OCI-LY7 (cell line): ENCODE measurements at regions not wholly inside any gene's neighbourhood (a gene's known extent, or its start where the extent isn't known, plus 50 kb on each side); places are given as distances from the start of the nearest gene placed in this dataset.

Experiments
- BruUV-seq: library from RNA; stranded (reverse); fragments of 400-500 nt; replicated peaks from 2 replicates; lab custom pipeline; 2021; lab: Mats Ljungman, UMichigan
- CTCF ChIA-PET: fragments of 300-600 bp; sonication (Branson Sonifier 250); formaldehyde crosslinking; loops from one replicate; lab custom pipeline; 2022; ENCODE audit warnings: antibody characterized with exemption; ENCODE audit not compliant: unreplicated experiment; lab: Charles Lee
- POLR2A ChIA-PET: fragments of 300-600 bp; sonication (Branson Sonifier 250); formaldehyde crosslinking; loops from one replicate; lab custom pipeline; 2022; ENCODE audit warnings: antibody characterized with exemption; lab: Charles Lee
- DNase-seq: peaks from one replicate; pipeline ENCODE4 v3.0.0-alpha.2; 2015; ENCODE audit warnings: low spot score
- H2AFZ ChIP-seq: fragments of 200-600 bp; sonication (generic), shearing (Covaris generic); 2 replicates; pipeline ENCODE4 v1.6.1; 2014; ENCODE audit warnings: mild to moderate bottlenecking, antibody characterized with exemption, low read length, moderate library complexity
- H3K27ac ChIP-seq: fragments of 200-600 bp; sonication (generic); 2 replicates; pipeline ENCODE4 v1.5.1; 2014; ENCODE audit warnings: mixed run types, low read depth, mild to moderate bottlenecking, moderate library complexity, low read length, inconsistent platforms; ENCODE audit not compliant: poor library complexity, severe bottlenecking
- H3K36me3 ChIP-seq: fragments of 200-600 bp; sonication (generic); 2 replicates; pipeline ENCODE4 v1.6.1; 2014; ENCODE audit warnings: mild to moderate bottlenecking, antibody characterized with exemption, low read length, moderate library complexity, mixed read lengths; ENCODE audit not compliant: insufficient read depth
- H3K4me1 ChIP-seq: fragments of 200-600 bp; sonication (generic); 2 replicates; pipeline ENCODE4 v1.5.1; 2014; ENCODE audit warnings: mild to moderate bottlenecking, low read length; ENCODE audit not compliant: insufficient read depth, poor library complexity, severe bottlenecking
- H3K4me2 ChIP-seq: fragments of 200-600 bp; sonication (generic); 2 replicates; pipeline ENCODE4 v1.6.1; 2014; ENCODE audit warnings: mild to moderate bottlenecking, low read length
- H3K4me3 ChIP-seq: fragments of 200-600 bp; sonication (generic); 2 replicates; pipeline ENCODE4 v1.5.1; 2014; ENCODE audit warnings: mild to moderate bottlenecking, low read depth, low read length; ENCODE audit not compliant: poor library complexity, severe bottlenecking
- H3K79me2 ChIP-seq: fragments of 200-600 bp; sonication (generic); 2 replicates; pipeline ENCODE4 v1.6.1; 2016; ENCODE audit warnings: low read depth, mild to moderate bottlenecking, low read length, moderate library complexity, mixed read lengths; ENCODE audit not compliant: insufficient read depth
- H3K9me2 ChIP-seq: fragments of 200-600 bp; sonication (generic); 2 replicates; pipeline ENCODE4 v1.6.1; 2016; ENCODE audit warnings: mild to moderate bottlenecking, low read length, mixed read lengths; ENCODE audit not compliant: insufficient read depth
- H3K9me3 ChIP-seq: fragments of 200-600 bp; sonication (generic); 2 replicates; pipeline ENCODE4 v1.6.1; 2014; ENCODE audit warnings: mild to moderate bottlenecking, mixed run types, low read length, mixed read lengths
- H4K20me1 ChIP-seq: fragments of 200-600 bp; sonication (generic); 2 replicates; pipeline ENCODE4 v1.6.1; 2014; ENCODE audit warnings: mild to moderate bottlenecking, antibody characterized with exemption, low read length, moderate library complexity, mixed read lengths; ENCODE audit not compliant: insufficient read depth
- CTCF ChIP-seq: fragments of 200-600 bp; sonication (generic); conservative IDR thresholded peaks from 2 replicates; pipeline ENCODE4 v1.5.1; 2014; ENCODE audit warnings: mild to moderate bottlenecking, antibody characterized with exemption, low read length, moderate library complexity, mixed read lengths
- EZH2phosphoT487 ChIP-seq: fragments of 200-600 bp; sonication (generic); IDR thresholded peaks from 2 replicates; pipeline ENCODE4 v1.6.1; 2018; ENCODE audit warnings: low read depth, borderline replicate concordance, mild to moderate bottlenecking, mixed run types, antibody characterized with exemption, low read length, moderate library complexity, mixed read lengths
- intact Hi-C: fragments of 100-400 bp; cut with micrococcal nuclease; formaldehyde crosslinking; loops from one replicate; pipeline ENCODE4 v1.10.0; 2022; ENCODE audit not compliant: unreplicated experiment

- ChIA-PET CTCF (no interaction called here), POLR2A (interaction anchor here (0.8 kb wide), 1 partner anchor 16 kb away, joined by 3 read pairs; no protein-coding TSS in a partner anchor)
- no peak overlapping the region for H3K27ac ChIP-seq
- no peaks in the 10 kb centered on the region for H4K20me1 ChIP-seq
- H3K36me3 ChIP-seq = no peaks in the 10 kb centered on the region
- H3K4me3 ChIP-seq = no peak overlapping the region
- peaks cover 7% of the 10 kb centered on the region for H3K4me1 ChIP-seq
- DNase-seq = no peak
- BruUV-seq = no TSS peak
- intact Hi-C loops = no loop called here
- no peak overlapping the region for H2AFZ ChIP-seq
- no peaks in the 10 kb centered on the region for H3K9me2 ChIP-seq
- no peak overlapping the region for H3K4me2 ChIP-seq
- no peaks in the 10 kb centered on the region for H3K9me3 ChIP-seq
- TF ChIP-seq EZH2phosphoT487 = no peak
- TF ChIP-seq CTCF = no peak
- no peaks in the 10 kb centered on the region for H3K79me2 ChIP-seq
These were observed 114.0 kb downstream of the MED10 start for GRCh38 chr5:6264394-6264793.

GRCh38 chr5:6262651-6263363 lies 115.5 kb downstream of the MED10 start:
- peaks cover 7% of the 10 kb centered on the region for H3K4me1 ChIP-seq
- H3K4me3 ChIP-seq = no peak overlapping the region
- H2AFZ ChIP-seq = no peak overlapping the region
- H3K9me2 ChIP-seq = no peaks in the 10 kb centered on the region
- intact Hi-C loops = no loop called here
- BruUV-seq = no TSS peak
- TF ChIP-seq EZH2phosphoT487 (no peak), CTCF (no peak)
- no peak overlapping the region for H3K4me2 ChIP-seq
- no peaks in the 10 kb centered on the region for H3K79me2 ChIP-seq
- POLR2A ChIA-PET = no interaction called here
- DNase-seq = no peak
- no peak overlapping the region for H3K27ac ChIP-seq
- CTCF ChIA-PET = no interaction called here
- no peaks in the 10 kb centered on the region for H4K20me1 ChIP-seq
- no peaks in the 10 kb centered on the region for H3K9me3 ChIP-seq
- no peaks in the 10 kb centered on the region for H3K36me3 ChIP-seq

GRCh38 chr5:6261668-6262067 lies 116.7 kb downstream of the MED10 start:
- CTCF ChIA-PET = no interaction called here

More at GRCh38 chr5:6261668-6262067, 116.7 kb downstream of the MED10 start:
- H3K4me1 ChIP-seq = peaks cover 4% of the 10 kb centered on the region
- H3K9me2 ChIP-seq = no peaks in the 10 kb centered on the region
- H3K79me2 ChIP-seq = no peaks in the 10 kb centered on the region
- H3K36me3 ChIP-seq = no peaks in the 10 kb centered on the region
- H3K4me3 ChIP-seq = no peak overlapping the region
- BruUV-seq = no TSS peak
- H3K27ac ChIP-seq = no peak overlapping the region
- no peak overlapping the region for H3K4me2 ChIP-seq
- POLR2A ChIA-PET = interaction anchor here (0.6 kb wide), 1 partner anchor 1187 kb away, joined by 5 read pairs; no protein-coding TSS in a partner anchor
- DNase-seq = no peak
- intact Hi-C loops = no loop called here
- no peaks in the 10 kb centered on the region for H4K20me1 ChIP-seq
- TF ChIP-seq EZH2phosphoT487 = no peak
- TF ChIP-seq CTCF = no peak
- H3K9me3 ChIP-seq = no peaks in the 10 kb centered on the region
- H2AFZ ChIP-seq = no peak overlapping the region
